NB4 (cell line): ENCODE measurements at regions not wholly inside any gene's neighbourhood (a gene's known extent, or its start where the extent isn't known, plus 50 kb on each side); places are given as distances from the start of the nearest gene placed in this dataset.

Source experiments
- CTCF ChIP-seq: IDR thresholded peaks from one replicate; pipeline ENCODE4 v1.5.1; 2012; ENCODE audit warnings: low read depth, low read length
- MYC ChIP-seq: IDR thresholded peaks from 2 replicates; pipeline ENCODE4 v1.6.1; 2011; ENCODE audit warnings: low read depth, low read length
- POLR2A ChIP-seq: IDR thresholded peaks from 2 replicates; pipeline ENCODE4 v1.6.1; 2011; ENCODE audit warnings: mild to moderate bottlenecking; ENCODE audit not compliant: insufficient read length; ENCODE audit errors: extremely low read depth

- TF ChIP-seq CTCF (no peak), POLR2A (no peak), MYC (no peak)
Observed at GRCh38 chr11:115860246-115860645, 356.0 kb upstream of the CADM1 start.
